Caco-2 (cell line): ENCODE measurements at regions not wholly inside any gene's neighbourhood (a gene's known extent, or its start where the extent isn't known, plus 50 kb on each side); places are given as distances from the start of the nearest gene placed in this dataset.
A peak's percentile ranks its signal among the peaks of the same experiment; 100 is the strongest.

Source experiments
- BruUV-seq: library from RNA; stranded (reverse); fragments of 400-500 nt; replicated peaks from 2 replicates; lab custom pipeline; 2021; lab: Mats Ljungman, UMichigan
- CTCF ChIA-PET: fragments of 300-600 bp; sonication (Branson Sonifier 250); formaldehyde crosslinking; loops from one replicate; lab custom pipeline; 2022; ENCODE audit warnings: antibody characterized with exemption; lab: Charles Lee
- POLR2A ChIA-PET: fragments of 300-600 bp; sonication (Branson Sonifier 250); formaldehyde crosslinking; loops from one replicate; lab custom pipeline; 2022; ENCODE audit warnings: antibody characterized with exemption; lab: Charles Lee
- DNase-seq, 2 experiments: peaks; one replicate each; pipeline versions ENCODE4 v3.0.0 to v3.0.0-alpha.2; 2020 to 2022
- H3K27me3 ChIP-seq: replicated peaks from 2 replicates; pipeline ENCODE4 v1.6.0; 2011; ENCODE audit warnings: low read length; ENCODE audit not compliant: control insufficient read depth, insufficient read depth
- H3K36me3 ChIP-seq: 2 replicates; pipeline ENCODE4 v1.5.1; 2011; ENCODE audit warnings: low read length; ENCODE audit not compliant: control insufficient read depth, insufficient read depth
- H3K4me1 ChIP-seq: fragments of 250-450 bp; sonication (Bioruptor Pico); 2 replicates; pipeline ENCODE4 v1.5.1; 2020; ENCODE audit warnings: mild to moderate bottlenecking
- H3K4me3 ChIP-seq: 2 replicates; pipeline ENCODE4 v1.5.1; 2011; ENCODE audit warnings: low read depth, mild to moderate bottlenecking, control low read depth, low read length
- H3K9me3 ChIP-seq: fragments of 250-450 bp; sonication (Bioruptor Pico); 2 replicates; pipeline ENCODE4 v1.5.1; 2020; ENCODE audit warnings: mild to moderate bottlenecking, moderate library complexity
- H3K27ac Mint-ChIP-seq: one replicate; pipeline ENCODE4 v1.8.0; 2022; ENCODE audit warnings: mixed read lengths; ENCODE audit not compliant: unreplicated experiment
- H3K27me3 Mint-ChIP-seq: one replicate; pipeline ENCODE4 v1.8.0; 2022; ENCODE audit warnings: mixed read lengths; ENCODE audit not compliant: insufficient read depth, unreplicated experiment
- H3K36me3 Mint-ChIP-seq: one replicate; pipeline ENCODE4 v1.8.0; 2022; ENCODE audit warnings: mild to moderate bottlenecking, mixed read lengths; ENCODE audit not compliant: insufficient read depth, unreplicated experiment
- H3K4me1 Mint-ChIP-seq: one replicate; pipeline ENCODE4 v1.8.0; 2022; ENCODE audit warnings: low read depth, mixed read lengths; ENCODE audit not compliant: unreplicated experiment
- H3K4me3 Mint-ChIP-seq: one replicate; pipeline ENCODE4 v1.8.0; 2022; ENCODE audit warnings: mild to moderate bottlenecking, moderate library complexity, mixed read lengths; ENCODE audit not compliant: unreplicated experiment
- H3K9me3 Mint-ChIP-seq: one replicate; pipeline ENCODE4 v1.8.0; 2022; ENCODE audit warnings: mixed read lengths; ENCODE audit not compliant: unreplicated experiment
- CTCF ChIP-seq, 2 experiments: fragments of 200-600 bp in 1 of 2; IDR thresholded peaks; 1 replicate in 1 of 2; 2 replicates in 1 of 2; pipeline versions ENCODE4 v1.5.1 to v1.8.0; 2011 to 2022; ENCODE audit warnings: antibody characterized with exemption in 1 of 2, control low read depth in 1 of 2, inconsistent platforms in 1 of 2, low read depth in 1 of 2, low read length in 1 of 2, mild to moderate bottlenecking in 1 of 2, moderate library complexity in 1 of 2; ENCODE audit not compliant: insufficient read depth in 1 of 2, severe bottlenecking in 1 of 2, unreplicated experiment in 1 of 2
- intact Hi-C: fragments of 100-400 bp; cut with micrococcal nuclease; formaldehyde crosslinking; loops from one replicate; pipeline ENCODE4 v1.10.0; 2022; ENCODE audit not compliant: unreplicated experiment

GRCh38 chr20:51210084-51210483, 187.2 kb upstream of the KCNG1 start:
- no TSS peak for BruUV-seq
- CTCF ChIA-PET: interaction anchor here (0.6 kb wide), 1 partner anchor 280 kb away, joined by 3 read pairs; no protein-coding TSS in a partner anchor

GRCh38 chr20:51208162-51208561, 185.3 kb upstream of the KCNG1 start:
- Mint-ChIP-seq H3K27me3 (peaks cover 35% of the 10 kb centered on the region), H3K27ac (no peak overlapping the region), H3K9me3 (peaks cover 8% of the 10 kb centered on the region), H3K4me3 (no peak overlapping the region), H3K4me1 (no peaks in the 10 kb centered on the region), H3K36me3 (peaks cover 4% of the 10 kb centered on the region)
- intact Hi-C loops: no loop called here
- ChIA-PET CTCF (interaction anchor here (0.7 to 1.4 kb wide), 2 partner anchors 58 to 118 kb away, joined by 3 to 7 read pairs; no protein-coding TSS in a partner anchor), POLR2A (no interaction called here)
- no peak for TF ChIP-seq CTCF (IDR thresholded peaks at IDR 0.05; ENCODE audit: insufficient read depth in 1 of 2, low read depth in 1 of 2, low read length in 1 of 2, severe bottlenecking in 1 of 2, unreplicated experiment in 1 of 2)
- no peaks in the 10 kb centered on the region for H3K4me1 ChIP-seq
- no peaks in the 10 kb centered on the region for H3K36me3 ChIP-seq
- no peaks in the 10 kb centered on the region for H3K9me3 ChIP-seq
- peaks cover 3% of the 10 kb centered on the region; the same call in 1 of the 2 replicates for H3K27me3 ChIP-seq
- no peak overlapping the region for H3K4me3 ChIP-seq
- no TSS peak for BruUV-seq
- peak in 1 of 2 experiments; percentile 30 for DNase-seq

More at GRCh38 chr20:51210084-51210483, 187.2 kb upstream of the KCNG1 start:
- H3K36me3 ChIP-seq: no peaks in the 10 kb centered on the region
- H3K4me3 ChIP-seq: no peak overlapping the region
- Mint-ChIP-seq H3K4me3 (no peak overlapping the region), H3K27me3 (peaks cover 31% of the 10 kb centered on the region), H3K27ac (no peak overlapping the region), H3K4me1 (no peaks in the 10 kb centered on the region), H3K9me3 (peaks cover 13% of the 10 kb centered on the region), H3K36me3 (peaks cover 4% of the 10 kb centered on the region)
- POLR2A ChIA-PET: no interaction called here
- intact Hi-C loops: no loop called here
- H3K4me1 ChIP-seq: no peaks in the 10 kb centered on the region
- no peak for DNase-seq
- no peak for TF ChIP-seq CTCF (IDR thresholded peaks at IDR 0.05; ENCODE audit: insufficient read depth in 1 of 2, low read depth in 1 of 2, low read length in 1 of 2, severe bottlenecking in 1 of 2, unreplicated experiment in 1 of 2)
- H3K27me3 ChIP-seq: peaks cover 3% of the 10 kb centered on the region; the same call in 1 of the 2 replicates
- no peaks in the 10 kb centered on the region for H3K9me3 ChIP-seq

GRCh38 chr20:51206032-51206662, 183.2 kb upstream of the KCNG1 start:
- POLR2A ChIA-PET: no interaction called here
- peaks cover 4% of the 10 kb centered on the region for H3K36me3 Mint-ChIP-seq
- H3K4me3 Mint-ChIP-seq: no peak overlapping the region
- Histone ChIP-seq H3K36me3 (no peaks in the 10 kb centered on the region), H3K4me1 (no peaks in the 10 kb centered on the region), H3K9me3 (no peaks in the 10 kb centered on the region), H3K4me3 (no peak overlapping the region), H3K27me3 (peaks cover 1% of the 10 kb centered on the region; the same call in 1 of the 2 replicates)
- CTCF ChIA-PET: interaction anchor here (1.2 kb wide), 1 partner anchor 219 kb away, joined by 5 read pairs; no protein-coding TSS in a partner anchor
- intact Hi-C loops: no loop called here
- H3K27me3 Mint-ChIP-seq: peaks cover 35% of the 10 kb centered on the region
- no TSS peak for BruUV-seq
- peaks cover 8% of the 10 kb centered on the region for H3K9me3 Mint-ChIP-seq
- peak; percentile 50 to 65 for DNase-seq
- H3K4me1 Mint-ChIP-seq: no peaks in the 10 kb centered on the region
- TF ChIP-seq CTCF (IDR thresholded peaks at IDR 0.05; ENCODE audit: insufficient read depth in 1 of 2, low read depth in 1 of 2, low read length in 1 of 2, severe bottlenecking in 1 of 2, unreplicated experiment in 1 of 2): no peak
- no peak overlapping the region for H3K27ac Mint-ChIP-seq
